COR-L47 (cell line): ENCODE measurements at regions not wholly inside any gene's neighbourhood (a gene's known extent, or its start where the extent isn't known, plus 50 kb on each side); places are given as distances from the start of the nearest gene placed in this dataset.

Source experiments
- DNase-seq: peaks from one replicate; lab custom pipeline; 2025; lab: John Stamatoyannopoulos, UW

DNA sequence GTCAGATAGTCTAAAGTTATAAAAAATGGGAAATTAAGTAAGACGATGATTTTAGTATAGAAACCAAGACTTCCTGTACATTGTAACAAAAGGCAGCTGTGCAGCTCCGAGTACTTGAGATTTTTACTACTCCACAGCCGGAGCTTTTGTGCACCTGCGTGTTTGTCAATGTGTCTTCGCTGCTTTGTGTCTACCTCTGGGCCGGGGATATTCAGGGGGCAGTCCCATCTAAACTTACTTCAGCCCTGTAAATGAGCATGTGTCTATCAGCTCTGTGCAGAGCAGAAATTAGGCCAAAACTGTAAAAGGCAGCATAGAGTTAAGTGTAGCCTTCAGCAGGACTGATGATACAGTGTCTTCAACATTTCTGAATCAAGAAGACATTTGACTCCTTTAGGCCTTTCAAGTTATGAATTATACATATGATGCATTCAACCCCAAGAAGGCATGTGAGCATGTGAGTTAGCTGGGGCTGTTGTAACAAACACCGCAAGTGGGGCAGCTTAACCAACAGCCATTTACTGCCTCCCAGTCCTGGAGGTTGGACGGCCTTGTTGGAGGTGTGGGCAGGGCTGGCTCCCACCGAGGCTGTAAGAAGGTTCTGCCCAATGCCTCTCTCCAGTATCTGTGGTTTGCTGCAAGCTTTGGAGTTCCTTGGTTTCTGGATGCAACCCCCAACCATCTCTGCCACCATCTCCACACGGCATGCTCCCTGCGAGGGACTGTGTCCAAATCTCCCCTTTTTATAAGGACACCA is 191.0 kb upstream of the IRS2 start:
- DNase-seq: no peak

DNA sequence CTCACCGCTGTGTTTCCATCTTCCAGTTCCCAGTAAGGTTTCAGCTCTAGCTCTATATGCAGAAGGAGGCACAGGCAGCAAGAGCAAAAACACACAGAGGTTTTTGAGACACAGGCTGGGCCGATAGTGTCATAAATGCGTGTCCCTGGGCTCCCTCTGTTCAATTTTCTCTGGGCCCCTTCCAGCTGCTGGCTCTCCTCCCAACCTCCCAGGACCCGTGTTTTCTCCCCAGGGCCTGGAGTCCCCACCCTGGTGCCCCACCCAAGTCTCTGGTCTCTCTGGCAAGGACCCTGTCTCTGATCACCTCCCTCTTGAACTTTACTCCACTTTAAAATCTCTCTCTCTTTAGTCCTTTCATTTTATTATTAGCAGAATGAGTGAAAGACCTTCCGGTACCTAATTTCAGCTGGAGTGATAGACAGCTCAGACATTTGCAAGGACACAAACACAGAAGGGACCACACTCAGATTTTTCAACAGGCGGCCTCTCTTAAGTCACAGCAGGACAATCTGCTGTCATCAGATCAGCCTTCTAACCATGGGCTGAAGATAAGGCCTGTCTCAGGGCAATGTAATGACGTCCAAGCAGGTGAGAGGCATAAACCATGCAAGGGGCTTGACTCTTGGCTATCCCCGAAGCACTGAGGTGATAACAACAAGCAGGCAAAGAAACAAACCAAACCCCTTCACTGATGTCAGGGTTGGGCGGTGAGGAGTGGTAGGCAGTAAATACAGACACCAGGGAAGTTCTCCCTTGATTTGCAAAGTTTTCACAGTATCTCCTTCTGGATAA is 190.0 kb upstream of the IRS2 start:
- DNase-seq: no peak

DNA sequence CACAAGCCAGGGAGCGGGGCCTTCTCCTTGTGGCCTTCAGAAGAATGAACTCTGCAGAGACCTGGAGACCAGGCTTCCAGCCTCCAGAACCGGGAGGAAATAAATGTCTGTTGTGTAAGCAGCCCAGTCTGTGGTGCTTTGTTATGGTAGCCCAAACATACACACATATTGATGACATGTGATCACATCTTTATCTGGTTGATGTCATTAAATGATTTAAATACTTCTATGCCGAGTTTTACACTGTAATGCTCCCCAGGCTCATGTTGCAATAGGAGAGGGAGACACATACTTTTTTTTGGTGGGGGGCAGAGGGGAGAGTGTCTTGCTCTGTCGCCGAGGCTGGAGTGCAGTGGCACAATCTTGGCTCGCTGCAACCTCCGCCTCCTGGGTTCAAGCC is 188.0 kb upstream of the IRS2 start:
- DNase-seq: no peak

DNA sequence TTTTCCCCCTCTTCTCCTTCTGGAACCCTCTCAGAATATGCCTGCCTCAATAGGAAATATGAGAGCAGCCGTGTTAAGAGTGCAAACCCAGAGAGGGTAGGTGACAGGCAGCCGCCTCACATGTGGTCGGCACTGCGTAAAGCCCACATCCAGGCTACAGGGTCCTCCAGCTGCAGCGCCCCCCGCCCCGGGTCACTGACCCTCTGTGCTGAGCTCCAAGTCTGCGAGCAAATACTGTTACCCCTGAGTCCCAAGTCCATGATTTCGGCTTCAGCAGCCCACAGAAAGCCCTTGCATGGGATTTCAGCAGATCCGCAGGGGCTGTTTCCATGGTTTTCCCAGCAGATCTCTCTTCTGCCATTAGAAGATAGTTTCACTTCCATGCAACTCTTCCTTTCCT is 186.9 kb upstream of the IRS2 start:
- no peak for DNase-seq

DNA sequence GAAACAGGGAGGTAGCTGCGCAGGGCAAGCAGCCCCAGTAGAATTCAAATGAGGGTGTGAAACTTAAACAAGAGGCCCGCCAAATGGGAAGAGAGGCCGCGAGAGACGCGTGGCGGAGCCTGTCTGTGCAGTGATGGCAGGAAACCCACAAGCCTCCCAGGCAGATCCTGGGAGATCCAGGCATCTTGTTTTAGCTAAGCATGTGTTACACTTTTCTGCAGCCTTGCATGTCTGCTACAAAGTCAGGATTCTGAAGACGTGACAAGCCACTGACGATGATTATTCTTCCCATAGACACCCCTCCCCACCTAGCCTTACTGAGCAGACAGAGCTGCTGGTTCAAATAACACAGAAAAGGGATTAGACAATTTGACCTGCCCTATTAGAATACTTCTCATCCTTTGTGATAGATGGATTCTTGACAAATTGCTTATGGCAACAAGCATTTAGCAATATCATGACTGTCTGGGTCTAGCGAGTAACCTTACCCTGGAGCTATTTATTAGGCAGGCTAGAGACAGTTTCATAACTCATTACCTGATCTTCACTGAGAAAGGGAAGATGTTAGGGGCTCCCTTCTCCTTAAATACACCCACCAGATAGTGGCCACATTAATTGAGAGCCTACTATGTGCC is 185.2 kb upstream of the IRS2 start:
- no peak for DNase-seq

DNA sequence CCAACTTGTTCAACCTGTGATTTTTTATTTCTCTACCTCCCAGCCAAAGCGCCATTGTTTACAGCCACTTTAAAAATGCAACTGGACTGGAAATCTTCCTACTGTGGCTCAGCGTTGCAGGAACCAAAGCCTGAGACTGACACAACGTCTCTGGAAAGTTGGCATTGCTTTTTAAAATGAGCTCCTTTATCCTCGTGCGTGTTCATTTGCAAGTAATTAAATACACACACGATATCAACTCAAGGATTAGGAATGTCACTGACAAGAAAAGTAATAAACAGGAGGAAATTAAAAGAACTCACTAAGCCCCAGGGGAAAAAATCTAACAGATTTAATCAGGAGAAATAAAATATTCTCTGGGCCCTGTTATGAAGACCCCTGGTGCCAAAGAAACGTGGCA is 184.6 kb upstream of the IRS2 start:
- DNase-seq: no peak

DNA sequence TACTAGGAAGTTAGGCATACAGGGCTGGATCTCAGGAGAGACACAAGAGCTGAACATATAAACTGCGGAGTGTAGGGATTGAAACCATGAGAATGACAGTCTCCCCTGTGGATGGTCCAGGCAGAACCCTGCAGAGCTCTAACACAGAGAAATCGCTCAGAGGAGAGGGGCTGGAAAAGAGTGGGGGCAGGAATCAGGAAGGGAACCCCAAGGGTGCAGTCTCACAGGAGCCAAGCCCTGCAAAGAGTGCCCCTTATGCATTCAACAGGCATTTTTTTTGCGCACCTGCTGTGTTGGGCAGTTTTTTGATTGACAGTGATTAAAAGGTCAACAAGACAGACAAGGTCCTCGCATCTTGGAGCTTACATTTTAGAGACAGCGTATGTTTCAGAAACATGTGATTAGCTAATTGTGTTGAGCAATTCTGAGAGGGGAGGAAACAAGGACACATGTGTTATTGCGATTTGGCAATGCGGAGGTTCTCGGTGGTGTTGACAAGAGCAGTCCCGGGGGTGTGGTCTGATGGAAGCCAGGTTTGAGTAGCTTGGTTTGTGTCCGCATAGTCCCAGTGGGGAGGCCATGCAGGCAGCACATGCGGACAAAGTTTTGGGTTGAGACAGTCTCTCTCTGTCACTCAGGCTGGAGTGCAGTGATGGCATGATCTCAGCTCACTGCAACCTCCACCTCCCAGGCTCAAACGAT is 182.6 kb upstream of the IRS2 start:
- no peak for DNase-seq

DNA sequence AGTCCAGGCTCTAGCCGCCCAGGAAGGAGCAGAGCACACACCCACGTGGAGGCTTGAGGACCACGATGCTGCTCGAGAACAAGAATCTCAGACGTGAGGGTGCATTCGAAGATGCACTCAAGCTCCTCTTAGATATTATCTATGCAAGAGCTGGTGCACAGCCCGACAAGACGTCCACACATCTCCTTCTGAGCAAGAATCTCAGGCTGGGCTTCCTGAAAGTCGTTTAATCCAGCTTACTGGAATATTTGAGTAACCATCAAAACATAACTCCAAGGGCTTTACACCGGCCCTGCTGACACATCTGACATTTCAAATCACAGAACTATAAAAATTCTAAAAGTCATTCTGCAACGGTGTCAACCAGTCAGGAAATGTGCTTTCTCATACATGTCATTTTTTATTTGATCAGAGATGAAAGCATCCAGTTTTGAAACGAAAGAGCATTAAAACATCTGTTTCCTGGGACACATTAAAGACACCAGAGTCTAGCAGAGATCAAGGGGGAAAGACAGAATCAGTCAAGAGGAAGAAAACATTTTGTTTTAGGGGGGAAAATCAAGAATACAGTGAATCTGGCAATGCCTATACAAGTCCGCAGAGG is 177.7 kb upstream of the IRS2 start:
- DNase-seq: no peak

DNA sequence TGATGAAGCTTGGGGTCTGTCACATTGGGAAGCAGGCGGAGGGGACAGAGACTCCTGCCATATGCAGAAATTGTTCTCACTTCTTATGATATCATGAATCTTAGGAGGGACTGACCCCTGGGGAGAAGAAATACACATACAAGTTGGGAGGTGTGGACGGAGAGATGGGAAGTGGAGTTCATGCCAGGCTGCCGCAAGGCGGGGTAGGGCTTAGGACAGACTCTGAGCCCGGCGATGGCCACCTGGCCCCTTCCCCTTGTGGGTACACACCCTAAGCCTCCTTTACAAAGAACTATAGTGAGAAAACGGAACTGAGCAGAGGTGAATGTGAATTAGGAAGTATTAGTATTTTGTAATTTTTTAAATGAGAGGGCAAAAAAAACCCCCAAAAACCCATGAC is 177.0 kb upstream of the IRS2 start:
- no peak for DNase-seq

DNA sequence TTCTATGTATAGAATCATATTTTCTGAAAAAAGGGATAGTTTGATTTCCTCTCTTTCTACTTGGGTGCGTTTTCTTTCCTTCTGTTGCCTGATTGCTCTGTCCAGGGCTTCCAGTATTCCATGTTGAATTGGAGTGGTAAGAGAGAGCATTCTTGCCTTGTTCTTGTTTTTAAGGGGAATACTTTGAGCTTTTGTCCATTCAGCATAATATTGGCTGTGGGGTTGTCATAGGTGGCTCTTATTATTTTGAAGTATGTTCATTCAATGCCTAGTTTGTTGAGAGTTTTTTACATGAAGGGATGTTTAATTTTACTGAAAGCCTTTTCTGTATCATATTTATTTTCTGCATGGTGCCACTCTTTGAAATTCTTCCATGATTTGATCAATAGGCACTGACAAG is 173.5 kb upstream of the IRS2 start:
- no peak for DNase-seq

DNA sequence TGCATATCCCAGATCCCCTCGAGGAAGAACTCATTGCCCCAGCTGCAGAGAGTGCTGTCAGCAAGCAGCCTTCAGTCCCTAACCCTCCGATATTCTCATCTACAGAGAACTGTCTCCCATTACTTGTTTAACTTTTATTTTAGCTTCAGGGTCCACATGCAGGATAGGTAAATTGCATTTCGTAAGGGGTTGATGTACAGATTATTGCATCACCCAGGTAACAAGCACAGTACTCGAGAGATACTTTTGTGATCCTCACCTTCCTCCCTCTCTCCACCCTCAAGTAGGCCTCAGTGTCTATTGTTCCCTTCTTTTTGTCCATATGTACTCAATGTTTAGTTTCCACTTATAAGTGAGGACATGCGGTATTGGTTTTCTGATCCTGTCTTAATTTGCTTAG is 171.5 kb upstream of the IRS2 start:
- no peak for DNase-seq

DNA sequence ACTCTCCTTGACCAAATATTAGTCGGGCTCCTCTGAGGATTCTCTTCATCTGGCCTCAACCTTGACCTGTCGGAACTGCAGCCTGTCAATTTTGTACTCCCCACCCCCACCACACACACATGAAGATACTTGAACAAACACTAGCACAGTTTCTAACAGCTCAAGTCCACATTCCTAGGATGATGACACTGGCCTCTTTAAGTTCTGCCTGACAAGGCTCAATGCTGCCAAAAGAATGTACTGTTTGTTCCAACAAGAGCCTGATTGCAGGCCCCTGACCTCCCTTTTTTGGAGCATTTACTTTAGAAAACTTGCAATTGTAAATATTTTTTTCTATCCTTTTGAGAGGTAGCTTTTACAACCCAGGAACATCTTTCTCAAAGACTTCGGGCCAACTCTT is 169.2 kb upstream of the IRS2 start:
- no peak for DNase-seq

DNA sequence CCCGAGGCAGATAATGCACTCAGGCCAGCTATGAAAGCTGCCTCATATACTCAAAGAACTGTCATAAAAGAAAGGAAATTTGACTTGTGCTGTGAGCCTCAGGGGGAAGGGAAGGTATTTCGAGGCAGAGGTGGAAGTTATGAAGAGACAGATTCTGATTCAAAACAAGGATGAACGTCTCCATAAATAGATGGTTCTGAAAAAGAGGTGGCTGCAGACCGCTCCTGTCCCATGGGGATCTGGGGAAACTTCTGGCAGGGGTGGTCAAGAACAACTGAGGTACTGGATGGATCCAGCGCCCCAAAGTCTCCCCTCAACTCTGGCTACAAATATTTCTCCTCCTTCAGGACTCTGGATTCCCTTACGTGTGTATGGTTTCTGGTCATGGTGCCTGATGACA is 168.1 kb upstream of the IRS2 start:
- DNase-seq: no peak

DNA sequence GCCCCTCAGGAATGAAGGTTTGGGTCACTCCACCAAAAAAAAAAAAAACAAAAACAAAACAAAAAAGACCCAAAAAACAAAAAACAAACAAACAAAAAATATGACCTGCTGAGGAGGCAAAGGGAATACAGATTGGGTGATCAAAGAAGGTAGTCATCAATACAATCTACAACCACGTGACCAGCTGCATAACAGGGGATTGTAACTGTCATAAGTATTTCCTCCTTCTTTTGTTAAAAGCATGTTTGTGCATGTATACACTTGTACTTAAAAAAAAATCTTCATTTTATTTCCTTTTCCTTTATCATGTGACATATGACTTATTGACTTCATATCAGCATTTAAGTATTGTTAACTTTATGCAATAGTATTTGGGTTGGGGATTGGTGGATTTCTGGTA is 165.1 kb upstream of the IRS2 start:
- no peak for DNase-seq

DNA sequence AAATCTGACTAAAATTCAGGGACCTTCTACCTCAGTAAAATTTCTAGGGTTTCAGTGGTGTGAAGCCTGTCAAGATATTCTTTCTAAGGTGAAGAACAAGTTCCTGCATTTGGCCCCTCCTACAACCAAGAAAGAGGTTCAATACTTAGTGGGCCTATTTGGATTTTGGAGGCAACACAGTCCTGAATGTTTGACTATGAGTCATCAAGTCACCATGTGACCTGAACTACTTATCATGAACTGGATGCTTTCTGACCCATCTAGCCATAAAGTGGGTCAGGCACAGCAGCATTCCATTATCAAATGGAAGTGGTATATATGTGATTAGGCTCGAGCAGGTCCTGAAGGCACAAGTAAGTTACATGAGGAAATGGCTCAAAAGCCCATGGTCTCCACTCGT is 163.0 kb upstream of the IRS2 start:
- no peak for DNase-seq

DNA sequence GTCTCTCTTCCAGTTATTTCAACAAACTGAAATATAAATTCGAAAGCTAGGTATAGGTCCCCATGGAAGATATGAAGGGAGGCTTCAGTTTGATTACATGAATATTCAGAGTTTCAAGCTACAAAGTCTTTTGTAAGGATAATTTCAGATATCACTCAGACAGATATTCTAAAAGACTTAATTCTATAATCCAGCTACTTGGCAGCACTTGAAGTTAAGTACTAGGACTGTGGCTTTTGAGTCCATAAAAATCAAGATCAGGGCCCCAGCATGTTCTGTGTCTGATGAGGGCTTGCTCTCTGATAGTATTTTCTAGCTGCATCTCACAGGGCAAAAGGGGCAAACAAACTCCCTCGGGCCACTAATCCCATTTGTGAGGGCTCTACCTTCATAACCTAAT is 160.6 kb upstream of the IRS2 start:
- DNase-seq: no peak

DNA sequence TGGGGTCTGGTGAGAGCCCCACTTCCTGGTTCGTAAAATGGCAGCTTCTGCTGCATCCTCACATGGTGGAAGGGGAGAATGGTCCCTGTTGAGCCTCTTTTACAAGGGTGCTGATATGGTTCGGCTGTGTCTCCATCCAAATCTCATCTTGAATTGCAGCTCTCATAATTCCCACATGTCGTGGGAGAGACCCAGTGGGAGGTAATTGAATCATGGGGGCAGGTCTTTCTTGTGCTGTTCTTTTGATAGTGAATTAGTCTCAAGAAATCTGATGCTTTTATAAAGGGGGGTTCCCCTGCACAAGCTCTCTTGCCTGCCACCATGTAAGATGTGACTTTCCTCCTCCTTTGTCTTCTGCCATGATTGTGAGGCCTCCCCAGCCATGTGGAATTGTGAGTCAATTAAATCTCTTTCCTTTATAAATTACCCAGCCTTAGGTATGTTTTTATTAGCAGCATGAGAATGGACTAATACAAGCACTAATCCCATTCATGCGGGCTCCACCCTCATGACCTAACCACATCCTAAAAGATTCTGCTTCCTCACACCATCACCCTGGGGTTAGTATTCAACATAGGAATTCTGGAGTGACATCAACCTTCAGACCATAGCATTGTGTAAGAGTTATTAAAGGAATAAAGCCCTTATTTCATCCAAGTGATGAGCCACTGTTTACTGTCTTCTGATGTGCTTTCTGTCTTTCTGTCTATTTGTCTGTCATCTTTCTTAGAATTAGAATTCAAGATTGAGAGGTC is 159.0 kb upstream of the IRS2 start:
- no peak for DNase-seq

DNA sequence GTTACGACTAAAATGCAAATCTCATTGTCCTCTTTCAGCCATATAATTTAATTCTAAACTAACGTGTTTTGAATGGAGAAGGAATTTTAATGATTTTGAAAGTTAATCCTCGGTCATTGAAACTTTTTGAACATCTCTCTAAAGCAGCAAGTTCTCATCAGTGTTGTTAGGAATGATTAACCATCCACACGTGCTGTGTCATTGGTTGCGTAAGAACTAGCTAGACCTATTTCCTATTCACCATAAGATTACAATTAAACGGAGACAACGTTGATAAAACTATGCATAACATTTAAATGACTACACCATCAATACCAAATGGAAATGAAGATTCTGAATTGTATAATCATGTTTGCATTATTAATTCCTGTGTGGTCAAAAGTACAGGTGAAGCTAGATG is 155.6 kb upstream of the IRS2 start:
- no peak for DNase-seq

DNA sequence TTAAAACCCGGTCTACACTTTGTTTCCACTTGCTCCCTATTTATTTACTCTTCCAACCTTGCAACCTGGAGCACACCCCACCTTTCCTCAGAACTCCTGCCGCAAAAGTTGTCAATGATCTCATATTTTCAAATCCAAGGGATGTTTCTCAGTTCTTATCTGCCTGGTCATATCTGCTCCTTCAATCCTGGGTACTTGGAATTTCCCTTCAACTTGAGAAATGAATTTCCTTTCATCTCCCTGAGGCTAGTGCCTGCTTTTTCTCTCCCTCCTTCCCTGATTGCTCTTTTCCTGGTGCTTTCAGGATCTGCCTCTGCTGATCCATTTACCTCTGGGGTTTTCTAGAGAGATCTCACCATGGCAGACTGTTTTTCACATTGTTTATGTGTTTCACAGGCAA is 154.8 kb upstream of the IRS2 start:
- no peak for DNase-seq

DNA sequence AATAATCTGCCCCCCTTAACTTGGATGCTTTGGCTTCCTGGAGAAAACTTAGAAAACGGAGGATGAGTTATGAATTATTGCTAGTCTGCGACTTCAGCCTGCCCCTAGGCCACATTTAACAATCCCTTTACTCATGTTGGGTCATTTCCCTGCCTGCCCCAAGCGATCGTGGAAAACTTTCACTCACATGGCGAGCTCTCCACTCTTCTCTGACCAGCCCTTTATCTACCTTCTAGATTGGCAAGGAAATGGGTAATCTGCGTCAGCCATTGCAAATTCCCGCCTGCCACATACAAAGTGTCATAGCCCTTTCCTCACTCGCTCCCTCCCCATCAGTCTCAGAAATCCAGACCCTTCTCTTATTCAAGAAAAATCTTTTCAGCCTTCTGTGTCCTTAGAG is 154.3 kb upstream of the IRS2 start:
- no peak for DNase-seq

DNA sequence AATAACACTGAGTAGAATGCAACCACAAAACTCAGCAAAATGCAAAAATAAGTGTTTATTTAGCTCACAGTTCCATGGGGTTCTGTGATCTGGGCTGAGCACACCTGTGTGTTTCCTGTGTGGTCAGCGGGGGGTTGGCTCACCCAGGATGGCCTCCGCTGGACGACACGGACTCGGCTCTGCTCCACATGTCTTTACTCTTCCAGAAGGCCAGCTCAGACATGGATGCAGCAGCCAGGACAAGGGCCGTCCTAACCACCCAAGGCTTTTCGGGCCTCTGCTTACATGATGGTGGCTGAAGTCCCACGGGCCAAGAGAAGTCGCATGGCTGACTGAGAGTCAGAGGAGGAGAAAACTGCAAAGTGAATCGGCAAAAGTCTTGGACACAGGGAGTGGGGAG is 153.5 kb upstream of the IRS2 start:
- DNase-seq: no peak

DNA sequence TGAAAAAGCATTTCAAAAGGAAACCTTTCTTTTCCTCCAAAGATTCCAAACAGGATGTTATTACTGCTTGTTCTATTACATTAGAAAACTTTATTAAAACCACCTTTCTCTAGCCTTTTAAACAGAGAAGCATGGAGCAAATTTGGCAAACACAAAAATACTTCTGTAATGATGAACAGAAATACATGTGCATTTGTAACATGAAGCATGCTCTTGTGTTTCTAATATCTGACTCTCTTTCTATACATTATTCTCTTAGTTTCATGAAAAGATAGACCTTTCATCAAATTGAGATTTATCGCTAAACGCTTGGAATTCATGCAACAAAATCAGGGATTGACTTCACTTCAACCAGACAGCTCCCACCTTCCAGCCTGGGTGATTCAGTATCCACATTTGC is 152.8 kb upstream of the IRS2 start:
- DNase-seq: no peak
